ENCODE measurements at regions not wholly inside any gene's neighbourhood (a gene's known extent, or its start where the extent isn't known, plus 50 kb on each side); places are given as distances from the start of the nearest gene placed in this dataset.

GRCh38 chr14:34039428-34040047 is 88.7 kb upstream of the EGLN3 start:
- BruUV-seq (replicated peaks) = no TSS peak
- no peak overlapping the region for H3K4me3 ChIP-seq (replicated peaks in 1 of 3; ENCODE audit: insufficient read depth in 1 of 3, low read depth in 2 of 3, low read length in 3 of 3)
- H3K9me3 ChIP-seq (ENCODE audit: low read length) = no peaks in the 10 kb centered on the region
- no peak for FAIRE-seq
- H2AFZ ChIP-seq (ENCODE audit: low read length) = no peak overlapping the region
- H3K4me1 ChIP-seq (ENCODE audit: insufficient read depth, low read length) = peaks cover 95% of the 10 kb centered on the region
- H4K20me1 ChIP-seq (ENCODE audit: insufficient read depth, low read length) = no peaks in the 10 kb centered on the region
- peak overlapping the region; percentile 18; the same call in 1 of the 2 replicates for H3K4me2 ChIP-seq (ENCODE audit: low read depth, low read length)
- ChIA-PET CTCF (ENCODE audit: low intra/inter-chr PET ratio, low total read pairs) (no interaction called here), POLR2A (interaction anchor here (1.4 to 2.5 kb wide), 3 partner anchors 12 to 16 kb away, joined by 5 to 16 read pairs (median 13); no protein-coding TSS in a partner anchor)
- peak; percentile 72 for DNase-seq (ENCODE audit: low spot score)
- no peak overlapping the region for H3K9ac ChIP-seq (ENCODE audit: insufficient read depth, low read depth, low read length)
- intact Hi-C loops (cut with micrococcal nuclease; ENCODE audit: unreplicated experiment) = no loop called here
- 33% methylated on average over 3 of the region's 3 CpGs for WGBS (ENCODE audit: low lambda C conversion rate)
- no peak for ATAC-seq
- H3K36me3 ChIP-seq (replicated peaks in 1 of 2; ENCODE audit: control insufficient read depth in 1 of 2, insufficient read depth in 2 of 2, low read length in 2 of 2) = no peaks in the 10 kb centered on the region
- no peak overlapping the region for H3K27ac ChIP-seq (ENCODE audit: extremely low read length, insufficient read depth, low read length)
- H3K27me3 ChIP-seq (ENCODE audit: control insufficient read depth in 1 of 2, insufficient read depth in 2 of 2, low read length in 2 of 2) = no peaks in the 10 kb centered on the region
- in situ Hi-C loops (cut with HindIII; ENCODE audit: extremely low pct_ligation_motif_present, low pct_unique_long_range_greater_than_20kb) = loop anchor here (25.0 kb wide), 1 partner anchor 423 kb away; the partner anchor contains the start of gene SPTSSA
- H3K79me2 ChIP-seq (ENCODE audit: insufficient read depth, low read length) = no peaks in the 10 kb centered on the region
- TF ChIP-seq ZBTB26 (CRISPR knock-in tag; IDR thresholded peaks at IDR 0.05; ENCODE audit: borderline replicate concordance) (0 out of 2 replicates have a peak, but pooled peaks have one; percentile 33), ZNF317 (CRISPR knock-in tag; IDR thresholded peaks at IDR 0.05) (no peak; the same call in 1 of the 2 replicates), ZNF280B (CRISPR knock-in tag; IDR thresholded peaks at IDR 0.05; ENCODE audit: borderline replicate concordance) (no peak), TEAD3 (CRISPR knock-in tag; optimal IDR thresholded peaks at IDR 0.05; ENCODE audit: borderline replicate concordance) (peak; percentile 36), ZNF704 (CRISPR knock-in tag; IDR thresholded peaks at IDR 0.05; ENCODE audit: borderline replicate concordance) (no peak), ZNF547 (CRISPR knock-in tag; IDR thresholded peaks at IDR 0.05) (no peak), FOSL1 (CRISPR knock-in tag; IDR thresholded peaks at IDR 0.05; ENCODE audit: borderline replicate concordance) (peak; percentile 56; the same call in 1 of the 2 replicates), PHF20 (CRISPR knock-in tag; IDR thresholded peaks at IDR 0.05) (no peak), ZNF24 (IDR thresholded peaks at IDR 0.05) (no peak), RXRB (CRISPR knock-in tag; IDR thresholded peaks at IDR 0.05; ENCODE audit: borderline replicate concordance) (peak; percentile 82), HNF4G (IDR thresholded peaks at IDR 0.05; ENCODE audit: borderline replicate concordance, low read depth, low read length) (no peak), HNF4G (CRISPR knock-in tag; IDR thresholded peaks at IDR 0.05; ENCODE audit: borderline replicate concordance, low read depth) (no peak), ONECUT2 (CRISPR knock-in tag; IDR thresholded peaks at IDR 0.05) (no peak), BCL3 (CRISPR knock-in tag; IDR thresholded peaks at IDR 0.05) (no peak), ZMYM2 (CRISPR knock-in tag; IDR thresholded peaks at IDR 0.05) (no peak), PHB2 (IDR thresholded peaks at IDR 0.05; ENCODE audit: partially characterized antibody) (no peak), REXO4 (CRISPR knock-in tag; IDR thresholded peaks at IDR 0.05; ENCODE audit: borderline replicate concordance) (no peak)

Measured in HepG2 (cell line).